HG03196 (cell line): ENCODE measurements at regions not wholly inside any gene's neighbourhood (a gene's known extent, or its start where the extent isn't known, plus 50 kb on each side); places are given as distances from the start of the nearest gene placed in this dataset.

ENCODE experiments used
- ATAC-seq: cut with Tn5 transposase; IDR thresholded peaks from one replicate; pipeline ENCODE4 v1.9.1; 2021; ENCODE audit not compliant: unreplicated experiment

DNA sequence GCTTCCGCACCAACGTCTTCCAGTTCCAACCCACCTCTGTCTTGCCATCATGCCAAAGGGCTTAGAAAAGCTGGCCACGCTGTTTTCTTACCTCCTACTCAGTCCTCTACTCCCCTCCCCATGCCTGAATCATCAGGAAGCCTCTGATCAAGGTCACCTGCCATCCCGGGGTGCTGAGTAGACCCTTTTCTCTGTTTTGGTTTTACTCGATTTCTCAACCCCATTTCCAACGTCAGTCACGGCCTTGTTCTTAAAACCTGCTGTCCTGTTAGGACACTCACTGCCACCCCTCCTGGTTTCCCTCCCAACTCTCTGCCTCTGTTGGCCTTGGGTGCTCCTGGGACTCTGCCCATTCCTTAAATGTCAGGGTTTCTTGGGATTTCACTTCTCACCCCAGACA, 350.1 kb downstream of the FOXO1 start:
- no peak for ATAC-seq

DNA sequence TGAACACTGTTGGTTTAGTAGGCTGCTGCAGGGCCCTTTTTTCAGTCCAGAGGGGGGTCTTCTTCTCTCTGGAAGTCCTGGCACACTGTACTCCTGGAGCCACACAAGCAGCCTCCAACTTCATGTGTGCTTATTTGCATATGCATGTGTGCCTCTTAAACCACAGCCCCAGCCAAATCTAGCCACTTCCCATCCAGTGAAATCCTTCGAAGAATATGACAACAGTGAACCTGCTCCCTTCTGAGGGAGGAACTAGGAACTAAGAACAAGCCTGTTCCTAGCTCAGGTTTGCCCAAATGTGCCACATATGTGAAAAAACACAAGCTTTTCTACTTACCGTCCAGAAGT, 348.5 kb downstream of the FOXO1 start:
- ATAC-seq, result no peak

DNA sequence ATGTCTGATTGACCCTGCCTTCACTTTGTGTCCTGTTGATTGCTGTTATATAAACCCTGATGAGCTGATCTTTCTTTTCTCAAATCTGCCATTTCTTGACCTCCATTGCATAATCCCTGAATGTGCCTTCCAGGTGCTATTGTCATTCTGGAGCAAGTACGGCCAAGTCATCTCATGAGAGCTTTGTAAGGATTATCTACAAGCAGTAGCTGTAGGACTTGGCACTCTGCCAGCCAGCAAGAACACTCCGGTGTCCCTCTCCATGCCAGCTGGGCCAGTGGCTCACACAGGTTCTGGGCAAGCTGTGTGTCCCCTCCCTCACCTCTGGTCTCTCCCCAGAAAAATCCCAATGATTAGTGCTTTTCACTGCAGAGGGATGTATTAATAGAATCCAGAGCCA, 348.1 kb downstream of the FOXO1 start:
- no peak for ATAC-seq

DNA sequence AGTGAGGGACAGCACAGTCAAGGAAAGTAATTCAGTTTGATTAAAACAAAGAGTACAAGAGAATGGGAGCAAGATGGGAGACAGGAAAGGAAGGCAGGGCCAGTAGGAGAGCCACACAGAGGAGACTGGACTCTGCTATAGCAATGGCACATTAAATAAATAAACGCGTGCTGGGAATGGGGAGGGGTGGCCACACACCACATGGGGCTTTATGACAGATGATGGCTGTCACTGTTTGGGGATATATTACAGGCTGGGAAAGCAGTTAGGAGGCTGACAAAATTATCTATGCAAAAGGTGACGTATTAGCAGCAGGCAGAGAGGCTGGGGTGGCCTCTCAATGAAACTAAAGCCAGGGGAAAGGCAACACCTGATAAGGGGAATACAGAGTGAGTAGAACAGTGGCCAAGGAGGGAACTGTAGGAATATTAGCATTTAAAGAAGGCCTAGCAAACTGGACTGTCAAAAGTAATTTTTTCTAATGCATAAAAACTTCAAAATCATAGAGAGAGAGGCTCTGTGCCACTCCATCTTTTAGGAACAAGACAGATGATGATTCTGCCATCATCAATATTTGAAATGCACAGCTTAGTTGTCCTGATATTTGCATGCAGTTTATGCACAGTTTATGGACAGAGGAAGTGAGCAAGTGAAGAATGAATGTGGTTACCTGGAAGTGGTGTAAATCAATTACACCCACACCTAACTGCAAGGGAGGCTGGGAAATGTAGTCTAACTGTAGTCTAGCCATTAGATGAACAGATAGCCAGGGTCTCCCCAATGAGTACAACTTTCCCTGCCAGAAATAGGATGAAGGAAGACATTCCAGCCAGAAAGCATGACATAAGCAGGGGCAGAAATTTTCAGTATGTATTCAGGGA, 346.5 kb downstream of the FOXO1 start:
- ATAC-seq, result no peak

DNA sequence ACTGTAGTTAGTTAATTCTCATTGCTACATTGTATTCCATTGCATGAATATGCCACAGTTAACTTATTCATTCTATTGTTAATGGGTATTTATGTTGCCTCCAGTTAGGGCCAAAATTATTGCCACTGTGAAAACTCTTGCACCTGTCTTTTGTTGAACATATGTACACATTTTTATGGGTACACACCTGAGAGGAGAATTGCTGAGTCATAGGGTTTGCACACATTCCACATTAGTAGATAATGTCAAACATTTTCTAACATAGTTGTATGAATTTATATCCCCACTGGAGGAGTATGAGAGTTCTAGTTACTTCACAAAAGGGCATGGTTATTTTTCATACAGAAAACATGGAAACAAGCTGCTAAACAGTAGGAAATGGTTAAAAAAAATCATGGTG, 338.4 kb downstream of the FOXO1 start:
- no peak for ATAC-seq

DNA sequence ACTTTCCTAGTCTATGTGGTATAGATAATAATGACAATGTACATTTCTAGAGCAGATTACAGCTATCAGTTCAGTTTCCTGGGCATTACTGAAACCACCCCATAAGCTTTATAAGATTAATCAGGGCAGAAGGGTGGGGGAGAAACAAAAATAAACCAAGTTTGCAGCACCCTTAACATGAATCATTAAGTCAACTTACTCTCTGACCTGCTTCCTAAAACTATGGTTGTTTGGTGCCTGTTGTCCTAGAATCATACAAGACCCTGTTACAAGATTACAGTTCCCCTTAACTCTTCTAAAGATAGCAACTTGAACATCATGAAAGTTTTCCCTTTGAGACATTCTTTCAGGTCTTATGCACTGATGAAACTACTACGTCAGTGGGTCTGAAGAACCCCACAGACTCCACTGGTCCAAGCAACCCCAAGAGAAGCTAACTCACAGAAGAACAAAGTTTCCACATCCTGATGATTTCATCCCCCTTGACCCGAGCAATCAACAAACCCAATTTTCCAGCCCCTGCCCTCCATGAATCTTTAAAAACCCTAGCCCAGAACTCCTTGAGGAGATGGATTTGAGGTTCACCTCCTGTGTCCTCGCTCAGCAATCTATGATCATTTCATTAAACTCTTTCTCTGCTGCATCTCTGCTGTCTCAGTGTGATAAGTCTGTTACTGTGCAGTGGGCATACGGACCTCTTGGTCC, 336.5 kb downstream of the FOXO1 start:
- no peak for ATAC-seq

DNA sequence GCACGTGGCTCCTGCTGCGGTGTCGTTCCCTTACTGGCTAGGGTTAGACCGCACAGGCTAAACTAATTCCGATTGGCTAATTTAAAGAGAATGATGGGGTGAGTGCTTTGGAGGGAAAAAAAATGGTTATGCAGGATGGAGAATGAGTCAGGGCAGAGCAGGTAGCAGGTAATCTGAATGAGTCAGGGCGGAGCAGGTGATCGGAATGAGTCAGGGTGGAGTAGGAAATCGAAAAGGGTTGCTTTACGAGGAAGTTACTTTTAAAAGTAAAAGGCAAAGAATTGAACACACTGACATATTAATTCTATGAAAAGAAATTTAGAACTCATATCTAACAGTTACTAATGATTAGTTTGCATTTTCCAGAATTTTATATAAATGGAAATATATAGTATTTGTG, 335.5 kb downstream of the FOXO1 start:
- ATAC-seq, result no peak

DNA sequence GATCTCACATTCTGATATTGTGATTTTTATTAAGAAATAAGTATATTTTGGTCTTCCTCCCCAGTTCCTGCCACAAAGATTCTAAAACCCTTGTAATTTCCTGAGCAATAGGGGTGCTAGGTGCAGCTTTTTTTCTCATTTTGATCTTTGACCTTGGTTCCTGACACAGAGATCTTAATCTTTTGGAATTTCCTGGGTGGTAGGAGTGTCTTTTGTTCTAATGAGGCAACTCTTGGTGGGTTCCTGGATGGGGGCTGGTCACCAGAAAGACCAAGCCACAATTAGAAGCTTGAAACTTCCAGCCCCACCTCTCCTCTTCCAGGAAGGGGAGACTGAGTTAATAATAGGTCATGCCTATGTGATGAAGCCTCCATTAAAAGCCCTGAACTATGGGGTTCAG, 334.6 kb downstream of the FOXO1 start:
- no peak for ATAC-seq

DNA sequence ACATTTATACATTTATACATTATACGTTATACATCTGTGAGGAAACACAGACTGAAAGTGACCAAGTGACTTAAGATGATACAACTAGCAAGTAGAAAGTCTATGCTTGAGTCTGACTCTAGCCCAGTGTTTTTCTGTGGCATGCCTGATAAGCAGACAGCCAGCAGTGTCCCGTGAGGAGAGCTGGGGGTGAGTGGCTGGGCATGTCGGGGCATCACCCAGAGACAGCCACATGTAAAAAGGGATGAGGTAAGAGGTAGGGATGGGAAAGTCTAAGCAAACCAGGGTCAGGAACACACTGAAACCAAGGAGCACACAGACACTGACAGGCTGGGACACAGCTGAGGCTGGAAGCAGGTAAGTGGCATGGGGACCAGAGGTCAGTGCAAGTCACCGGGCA, 333.2 kb downstream of the FOXO1 start:
- no peak for ATAC-seq

DNA sequence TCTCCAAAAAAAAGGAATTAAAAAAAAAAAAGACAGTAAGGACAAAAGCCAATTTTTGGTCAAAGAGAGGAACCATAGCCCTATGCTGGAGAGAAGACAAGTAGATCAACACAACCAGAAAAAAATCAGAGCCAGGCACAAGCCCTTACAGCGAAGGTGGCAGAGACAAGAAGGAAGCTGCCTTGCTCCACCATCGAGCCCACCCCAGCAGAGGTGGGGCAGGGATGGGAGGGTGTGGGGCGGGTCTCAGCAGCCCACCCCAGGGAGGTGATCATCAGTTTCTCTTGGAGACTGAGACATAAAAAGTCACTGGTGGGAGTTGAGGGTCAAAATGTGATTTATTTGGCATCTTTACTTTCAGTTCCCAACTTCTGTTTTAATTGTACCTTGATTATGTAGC, 332.4 kb downstream of the FOXO1 start:
- no peak for ATAC-seq

DNA sequence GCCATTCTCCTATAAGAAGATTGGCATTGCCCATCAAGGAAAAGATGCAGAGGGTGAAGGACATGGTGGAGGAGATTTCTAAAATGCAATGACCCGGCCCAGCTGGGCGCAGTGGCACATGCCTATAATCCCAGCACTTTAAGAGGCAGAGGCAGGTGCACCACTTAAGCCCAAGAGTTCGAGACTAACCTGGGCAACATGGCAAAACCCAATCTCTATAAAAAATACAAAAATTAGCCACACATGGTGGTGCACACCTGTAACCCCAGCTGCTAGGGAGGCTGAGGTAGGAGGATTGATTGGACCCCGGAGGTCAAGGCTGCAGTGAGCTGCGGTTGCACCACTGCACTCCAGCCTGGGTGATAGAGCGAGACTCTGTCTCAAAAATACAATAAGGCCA, 331.8 kb downstream of the FOXO1 start:
- no peak for ATAC-seq

DNA sequence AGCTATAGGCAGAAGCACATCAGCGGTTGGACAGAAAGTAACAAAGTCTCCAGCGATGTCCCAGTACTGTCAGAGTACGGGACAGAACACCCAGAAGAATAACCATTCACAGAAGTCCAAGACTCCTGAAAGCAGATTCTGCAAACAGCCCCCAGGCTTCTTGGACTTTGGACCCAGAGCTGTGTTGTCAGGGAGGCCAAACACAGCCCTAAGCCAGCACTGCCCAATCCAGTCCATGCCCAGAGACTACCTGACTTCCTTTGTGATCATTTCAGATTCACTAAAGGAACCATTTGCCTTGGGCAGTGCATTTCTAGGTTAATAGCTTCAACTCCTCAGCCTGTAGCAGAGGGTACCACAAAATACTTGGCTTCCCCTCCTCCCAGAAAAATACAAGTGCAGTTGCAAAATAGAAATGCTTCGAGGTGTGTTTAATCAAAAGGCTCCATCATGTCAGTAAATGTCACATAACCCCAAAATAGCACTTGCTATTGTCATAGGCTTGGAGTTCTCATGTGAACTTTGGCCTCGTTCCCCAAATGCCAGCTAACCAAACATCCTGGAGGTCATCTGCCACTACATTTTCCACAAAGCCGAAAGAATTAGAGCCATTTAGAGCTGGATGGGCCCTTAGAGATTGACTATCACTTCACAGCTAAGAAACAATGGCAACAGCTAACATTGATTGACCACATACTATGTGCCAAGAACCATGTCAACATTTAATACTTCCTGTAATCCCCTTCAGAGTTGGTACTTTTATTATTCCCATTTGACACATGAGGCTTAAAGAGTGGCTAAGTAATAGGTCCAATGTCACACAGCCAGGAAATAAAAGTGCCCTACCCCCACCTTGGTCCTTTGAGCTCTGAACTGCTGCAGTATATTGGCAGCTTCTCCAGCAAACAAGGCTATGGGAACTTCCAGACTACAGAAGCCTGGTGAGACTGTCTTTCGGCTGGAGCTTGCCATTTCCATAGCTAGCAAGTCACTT, 329.9 kb downstream of the FOXO1 start:
- no peak for ATAC-seq

DNA sequence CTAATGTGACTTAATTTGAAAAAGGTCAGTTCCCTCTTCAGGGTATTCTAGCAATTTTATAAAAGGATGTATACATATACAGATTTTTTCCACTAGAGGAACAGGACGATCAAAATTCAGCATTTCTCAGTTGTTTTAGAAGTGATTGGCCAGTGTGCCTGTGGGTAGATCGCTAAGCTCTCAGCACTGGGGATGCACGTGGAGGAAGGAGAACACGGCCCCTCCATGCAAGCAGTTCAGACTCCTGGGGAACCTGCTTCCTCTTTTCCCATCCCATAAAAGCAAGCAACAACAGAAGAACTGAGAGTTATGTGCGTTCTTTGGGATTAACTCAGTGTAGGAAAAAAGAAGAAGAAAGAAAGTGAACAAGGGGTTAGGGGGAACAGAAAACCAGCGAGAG, 328.8 kb downstream of the FOXO1 start:
- ATAC-seq, result no peak

DNA sequence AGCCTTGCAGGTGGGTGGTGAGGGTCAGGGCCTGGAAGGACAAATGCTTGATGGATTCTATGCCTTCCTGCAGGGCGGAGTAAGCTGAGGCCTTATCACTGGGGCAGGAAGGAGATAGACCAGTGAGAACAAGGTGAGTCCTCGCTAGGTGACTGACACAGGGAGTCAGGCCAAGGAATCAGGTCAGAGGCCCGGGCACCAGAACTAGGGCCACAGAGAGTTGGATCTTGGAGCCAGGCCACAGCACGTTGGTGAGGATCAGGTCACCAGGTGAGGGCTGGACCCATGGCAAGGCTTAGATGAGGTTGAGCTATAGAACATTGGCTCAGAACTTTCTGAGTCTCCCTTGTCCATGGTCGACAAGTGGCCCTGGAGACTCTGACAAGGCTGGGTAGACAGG, 328.2 kb downstream of the FOXO1 start:
- no peak for ATAC-seq

DNA sequence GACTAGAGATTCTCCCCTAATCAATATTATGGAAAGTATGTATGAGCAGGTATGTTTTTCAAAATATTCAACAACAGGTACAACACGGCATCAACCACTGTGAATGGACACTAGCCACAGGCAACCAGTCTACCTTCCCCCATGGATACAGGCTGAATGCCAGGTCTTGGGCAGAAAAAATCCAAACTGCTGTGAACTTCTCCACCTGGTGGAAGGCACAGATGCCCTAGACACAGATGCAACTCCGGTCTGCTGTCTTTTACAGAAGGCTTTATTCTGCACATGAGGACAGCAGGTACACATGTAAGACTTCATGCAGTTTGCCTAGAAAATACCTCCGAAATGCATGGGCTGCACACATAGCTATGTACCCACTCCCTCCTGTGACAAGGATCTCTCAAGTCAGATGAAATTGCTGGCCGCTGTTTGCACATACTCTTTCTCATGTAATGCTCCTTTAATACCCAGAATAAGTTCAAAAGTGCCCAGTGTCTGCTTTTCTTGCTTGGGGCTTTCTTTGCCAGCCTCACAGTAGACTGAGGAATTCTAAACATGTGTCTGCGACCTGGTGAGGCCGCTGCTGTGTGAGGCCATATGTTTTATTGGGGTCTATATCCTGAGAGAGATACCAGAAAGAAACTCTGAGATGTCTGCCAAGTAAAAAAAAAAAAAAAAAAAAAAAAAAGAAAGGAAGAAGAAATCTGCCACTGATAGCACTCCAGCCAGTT, 325.9 kb downstream of the FOXO1 start:
- no peak for ATAC-seq

DNA sequence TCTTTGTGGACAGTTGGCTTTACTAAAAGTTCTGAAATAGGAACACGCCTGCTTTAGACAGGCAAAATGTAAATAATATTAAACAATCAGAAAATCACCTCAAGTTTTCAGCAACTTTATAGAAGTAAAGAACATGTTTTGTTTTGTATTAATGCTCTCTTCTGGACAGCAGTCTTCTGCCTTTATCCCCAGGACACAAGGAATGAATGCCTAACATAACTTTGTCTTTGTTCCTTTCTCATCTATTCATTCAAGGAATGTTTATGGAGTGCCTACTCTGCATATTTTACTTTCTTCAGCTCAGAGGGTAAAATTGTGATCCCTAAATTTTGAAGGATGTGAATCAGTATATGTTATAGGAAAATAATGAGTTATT, 325.4 kb downstream of the FOXO1 start:
- no peak for ATAC-seq

DNA sequence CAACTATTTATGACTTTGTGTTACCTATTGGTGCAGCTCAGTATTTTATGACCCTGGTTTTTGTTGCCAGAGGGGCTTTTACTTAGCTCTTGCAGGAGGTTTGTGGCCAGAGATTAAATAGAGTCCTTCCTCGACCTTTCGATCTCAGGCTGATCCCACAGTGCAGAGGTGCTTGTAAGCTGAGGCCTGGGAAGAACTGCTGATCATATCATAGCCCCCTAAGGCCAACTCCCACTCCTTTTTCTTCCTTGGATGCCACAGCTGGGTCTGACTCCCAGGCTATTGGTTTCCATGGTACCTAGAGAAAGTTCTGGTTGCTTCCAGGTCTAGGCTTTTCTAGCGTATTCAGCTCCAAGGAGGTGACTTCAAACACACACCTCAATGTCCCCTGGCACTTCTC, 324.9 kb downstream of the FOXO1 start:
- no peak for ATAC-seq

DNA sequence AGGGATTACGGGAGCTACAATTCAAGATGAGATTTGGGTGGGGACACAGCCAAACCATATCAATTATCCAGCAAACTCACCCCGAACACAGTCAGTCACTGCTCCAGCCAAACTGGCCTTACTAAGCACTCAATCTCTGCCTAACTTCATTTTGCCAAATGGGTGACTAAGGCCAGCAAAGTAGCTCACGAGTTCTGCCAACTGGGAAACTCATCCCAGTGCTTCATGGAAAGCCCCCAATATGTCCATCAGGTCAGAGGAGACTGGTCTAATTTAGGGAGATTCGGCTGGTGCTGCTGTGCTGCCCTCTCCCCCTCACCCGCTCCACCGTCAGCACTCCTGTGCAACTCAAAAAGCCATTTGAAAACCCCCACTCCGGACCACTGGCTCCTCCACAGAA, 324.0 kb downstream of the FOXO1 start:
- ATAC-seq, result no peak

DNA sequence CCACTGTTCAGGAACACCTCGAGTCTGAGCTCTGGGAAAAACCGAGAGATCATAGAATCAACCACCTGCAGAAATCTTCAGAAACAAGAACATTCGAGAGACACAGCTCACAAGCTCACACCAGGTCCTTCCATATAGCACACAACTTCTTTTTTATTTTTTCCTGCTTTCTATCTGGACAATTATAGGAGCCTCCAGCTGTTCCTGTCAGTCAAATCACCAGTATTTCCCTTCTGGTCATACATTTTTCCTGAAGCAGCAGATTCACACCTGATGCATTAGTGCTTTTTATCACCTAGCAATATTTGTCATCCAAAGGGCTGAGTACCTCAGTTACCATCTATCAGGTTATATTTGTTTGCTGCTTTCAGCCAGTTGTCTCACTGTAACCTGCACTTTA, 323.5 kb downstream of the FOXO1 start:
- no peak for ATAC-seq

DNA sequence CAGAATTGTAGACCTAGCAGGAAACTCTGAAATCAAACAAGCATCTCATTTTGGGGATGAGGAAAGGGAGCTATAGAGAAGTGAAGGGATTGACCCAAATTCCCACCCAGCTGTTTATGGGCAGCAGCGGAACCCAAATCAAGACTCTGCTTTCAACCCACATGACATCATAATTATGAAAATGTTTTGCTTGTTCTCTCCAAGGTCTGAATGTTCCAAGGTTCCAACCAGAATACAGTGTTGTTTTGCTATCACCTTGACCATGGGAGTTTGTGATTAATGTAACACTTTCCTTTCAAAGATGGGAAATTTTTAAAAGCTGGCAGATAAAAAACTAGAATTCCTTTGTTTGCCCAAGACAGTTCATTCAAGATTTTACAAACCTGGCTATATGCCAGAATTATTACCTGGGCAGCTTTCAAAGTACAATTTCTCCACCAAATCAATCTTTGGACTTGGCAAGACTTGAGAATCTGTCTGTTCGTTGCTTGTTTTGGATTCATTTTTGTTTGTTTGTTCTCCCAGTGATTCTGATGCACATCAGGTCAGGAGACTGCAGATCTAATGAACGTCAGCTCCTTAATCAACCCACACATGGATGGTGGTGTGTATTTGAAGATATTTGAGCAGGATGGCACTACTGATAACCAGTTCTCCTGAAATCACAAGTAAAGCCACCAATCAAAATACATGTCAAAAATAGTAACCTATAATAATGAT, 322.7 kb downstream of the FOXO1 start:
- ATAC-seq, result no peak
